HCT116 (cell line): ENCODE measurements at regions not wholly inside any gene's neighbourhood (a gene's known extent, or its start where the extent isn't known, plus 50 kb on each side); places are given as distances from the start of the nearest gene placed in this dataset.

Experiments
- ATAC-seq: fragments of 200-7000 bp; cut with Tn5 transposase; 2 replicates; pipeline ENCODE4 v1.9.1; 2020; ENCODE audit warnings: mild to moderate bottlenecking, moderate library complexity
- BruUV-seq: library from RNA; stranded (reverse); fragments of 400-500 nt; replicated peaks from 2 replicates; lab custom pipeline; 2021; lab: Mats Ljungman, UMichigan
- CTCF ChIA-PET: fragments of 300-600 bp; sonication (Branson Sonifier 250); formaldehyde crosslinking; loops from one replicate; lab custom pipeline; 2021; ENCODE audit warnings: antibody characterized with exemption; lab: Charles Lee
- POLR2A ChIA-PET: fragments of 300-600, 350-600 bp; sonication (Branson Sonifier 250); formaldehyde crosslinking; loops from one replicate; lab custom pipeline; 2021; ENCODE audit warnings: antibody characterized with exemption; lab: Charles Lee
- RAD21 ChIA-PET, 2 experiments: fragments of 300-600 bp; sonication (Branson Sonifier 250); formaldehyde crosslinking; loops; one replicate each; lab custom pipeline; 2023; ENCODE audit warnings: low total read pairs in 2 of 2; ENCODE audit not compliant: uncharacterized antibody in 2 of 2, unreplicated experiment in 2 of 2, low non-redundant PET in 1 of 2; lab: Charles Lee
- DNase-seq: peaks from one replicate; pipeline ENCODE4 v3.0.0-alpha.2; 2010; ENCODE audit warnings: low read depth, low spot score
- H2AFZ ChIP-seq: fragments of 200-600 bp; shearing (Covaris generic), sonication (generic); 2 replicates; pipeline ENCODE4 v1.6.1; 2017; ENCODE audit warnings: low read depth, mixed run types, mixed read lengths, antibody characterized with exemption, low read length; ENCODE audit not compliant: poor library complexity, severe bottlenecking
- H3K27ac ChIP-seq: 2 replicates; pipeline ENCODE4 v1.5.1; 2012; ENCODE audit warnings: low read depth, low read length
- H3K27me3 ChIP-seq: fragments of 200-600 bp; sonication (generic); 2 replicates; pipeline ENCODE4 v1.6.1; 2016; ENCODE audit warnings: mixed run types, low read length, mixed read lengths; ENCODE audit not compliant: insufficient read depth
- H3K36me3 ChIP-seq, 2 experiments: fragments of 200-500 bp in 1 of 2; fragments of 200-600 bp in 1 of 2; sonication (Bioruptor generic) in 1 of 2; sonication (generic) in 1 of 2; 2 replicates each; pipeline versions ENCODE4 v1.5.1 to v1.6.1; 2014 to 2016; ENCODE audit warnings: low read length in 2 of 2, inconsistent platforms in 1 of 2, mixed read lengths in 1 of 2, mixed run types in 1 of 2; ENCODE audit not compliant: insufficient read depth in 2 of 2, control insufficient read depth in 1 of 2
- H3K4me1 ChIP-seq, 2 experiments: fragments of 200-600 bp in 1 of 2; sonication (generic) in 1 of 2; 2 replicates each; pipeline versions ENCODE4 v1.5.1 to v1.6.1; 2012 to 2017; ENCODE audit warnings: low read length in 2 of 2, inconsistent platforms in 1 of 2, mild to moderate bottlenecking in 1 of 2, mixed read lengths in 1 of 2, mixed run types in 1 of 2, moderate library complexity in 1 of 2; ENCODE audit not compliant: insufficient read depth in 2 of 2, control insufficient read depth in 1 of 2
- H3K4me2 ChIP-seq: fragments of 200-600 bp; sonication (generic); 2 replicates; pipeline ENCODE4 v1.6.1; 2017; ENCODE audit warnings: mixed run types, low read length, mixed read lengths
- H3K4me3 ChIP-seq, 2 experiments: fragments of 200-600 bp in 1 of 2; sonication (generic) in 1 of 2; replicated peaks in 1 of 2; 2 replicates each; pipeline ENCODE4 v1.5.1; 2011 to 2016; ENCODE audit warnings: low read length in 2 of 2, control low read depth in 1 of 2, low read depth in 1 of 2, mild to moderate bottlenecking in 1 of 2, mixed read lengths in 1 of 2, mixed run types in 1 of 2
- H3K79me2 ChIP-seq: fragments of 200-600 bp; sonication (generic); 2 replicates; pipeline ENCODE4 v1.6.1; 2017; ENCODE audit warnings: mild to moderate bottlenecking, mixed run types, low read length, moderate library complexity, mixed read lengths; ENCODE audit not compliant: insufficient read depth
- H3K9ac ChIP-seq: fragments of 200-600 bp; sonication (generic); 2 replicates; pipeline ENCODE4 v1.6.1; 2016; ENCODE audit warnings: low read length, mixed read lengths
- H3K9me2 ChIP-seq: fragments of 200-600 bp; sonication (generic), shearing (Covaris generic); 2 replicates; pipeline ENCODE4 v1.6.1; 2017; ENCODE audit warnings: mixed run types, mild to moderate bottlenecking, moderate library complexity; ENCODE audit not compliant: insufficient read depth
- H3K9me3 ChIP-seq, 2 experiments: fragments of 200-500 bp in 1 of 2; fragments of 200-600 bp in 1 of 2; sonication (Bioruptor generic) in 1 of 2; sonication (generic) in 1 of 2; 2 replicates each; pipeline ENCODE4 v1.6.1; 2014 to 2017; ENCODE audit warnings: low read length in 2 of 2, mixed read lengths in 2 of 2, inconsistent platforms in 1 of 2, low read depth in 1 of 2, mild to moderate bottlenecking in 1 of 2, mixed run types in 1 of 2, moderate library complexity in 1 of 2; ENCODE audit not compliant: control insufficient read depth in 1 of 2, insufficient read depth in 1 of 2
- H4K20me1 ChIP-seq: fragments of 200-600 bp; sonication (generic), shearing (Covaris generic); 2 replicates; pipeline ENCODE4 v1.6.1; 2017; ENCODE audit warnings: mixed run types, mild to moderate bottlenecking, moderate library complexity; ENCODE audit not compliant: insufficient read depth
- CBX3 ChIP-seq: IDR thresholded peaks from 2 replicates; pipeline ENCODE4 v1.6.1; 2012; ENCODE audit warnings: low read depth
- CEBPB ChIP-seq: IDR thresholded peaks from 2 replicates; pipeline ENCODE4 v1.6.1; 2012; ENCODE audit warnings: low read depth
- EGR1 ChIP-seq: IDR thresholded peaks from 2 replicates; pipeline ENCODE4 v1.6.1; 2012; ENCODE audit warnings: low read depth
- ELF1 ChIP-seq: IDR thresholded peaks from 2 replicates; pipeline ENCODE4 v1.6.1; 2012; ENCODE audit warnings: low read depth, borderline replicate concordance
- FOSL1 ChIP-seq: IDR thresholded peaks from 2 replicates; pipeline ENCODE4 v1.6.1; 2012; ENCODE audit warnings: low read depth
- POLR2A ChIP-seq: IDR thresholded peaks from 2 replicates; pipeline ENCODE4 v1.7.0; 2011; ENCODE audit warnings: borderline replicate concordance; ENCODE audit not compliant: insufficient read depth, insufficient read length; ENCODE audit errors: extremely low read depth
- REST ChIP-seq: IDR thresholded peaks from 2 replicates; pipeline ENCODE4 v1.6.1; 2012; ENCODE audit warnings: low read depth
- SIN3A ChIP-seq: IDR thresholded peaks from 2 replicates; pipeline ENCODE4 v1.6.1; 2012; ENCODE audit warnings: low read depth
- SRF ChIP-seq: IDR thresholded peaks from 2 replicates; pipeline ENCODE4 v1.6.1; 2012; ENCODE audit warnings: low read depth
- YY1 ChIP-seq: IDR thresholded peaks from 2 replicates; pipeline ENCODE4 v1.6.1; 2011; ENCODE audit warnings: low read length, low read depth, moderate library complexity, mild to moderate bottlenecking; ENCODE audit not compliant: insufficient replicate concordance; ENCODE audit errors: extremely low read depth
- ZNF274 ChIP-seq: fragments of 200-500 bp; sonication (Bioruptor generic); IDR thresholded peaks from 2 replicates; pipeline ENCODE4 v1.6.1; 2014; ENCODE audit warnings: mild to moderate bottlenecking, low read depth, low read length, inconsistent platforms
- intact Hi-C: fragments of 100-400 bp; cut with micrococcal nuclease; formaldehyde crosslinking; loops from 2 replicates; pipeline ENCODE4 v1.10.0; 2022
- TF ChIP-seq, protein P1 (sequence below): IDR thresholded peaks from 2 replicates; pipeline ENCODE4 v1.6.1; 2012

- Histone ChIP-seq H3K9ac (no peak overlapping the region), H3K9me3 (no peaks in the 10 kb centered on the region), H3K36me3 (no peaks in the 10 kb centered on the region), H3K27me3 (no peaks in the 10 kb centered on the region), H3K27ac (no peak overlapping the region)
- BruUV-seq = no TSS peak
- intact Hi-C loops = no loop called here
- POLR2A ChIA-PET = no interaction called here
- TF ChIP-seq ELF1 = no peak
- TF ChIP-seq FOSL1 = no peak
- no peak for TF ChIP-seq YY1
- no peak for TF ChIP-seq SRF
- TF ChIP-seq, protein P1, sequence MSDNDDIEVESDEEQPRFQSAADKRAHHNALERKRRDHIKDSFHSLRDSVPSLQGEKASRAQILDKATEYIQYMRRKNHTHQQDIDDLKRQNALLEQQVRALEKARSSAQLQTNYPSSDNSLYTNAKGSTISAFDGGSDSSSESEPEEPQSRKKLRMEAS = no peak
- no peak for TF ChIP-seq REST
- no peak for TF ChIP-seq EGR1
- no peak for TF ChIP-seq CBX3
- TF ChIP-seq ZNF274 = no peak
- no peak for TF ChIP-seq POLR2A
- no peak for TF ChIP-seq CEBPB
- TF ChIP-seq SIN3A = no peak
- TF ChIP-seq, all 23 proteins: peak for 0
- DNase-seq (no peak), ATAC-seq (no peak)
- no peaks in the 10 kb centered on the region for H4K20me1 ChIP-seq
- no peak overlapping the region for H2AFZ ChIP-seq
- no peaks in the 10 kb centered on the region for H3K4me1 ChIP-seq
- H3K4me2 ChIP-seq = no peak overlapping the region
- no peak overlapping the region for H3K4me3 ChIP-seq
- H3K9me2 ChIP-seq = no peaks in the 10 kb centered on the region
- no peaks in the 10 kb centered on the region for H3K79me2 ChIP-seq
- ChIA-PET RAD21 (no interaction called here), CTCF (no interaction called here)
These were observed 951.7 kb upstream of the LCORL start for GRCh38 chr4:18973296-18973695.
